Mucosa of descending colon (tissue), 3 donors: ENCODE measurements at regions not wholly inside any gene's neighbourhood (a gene's known extent, or its start where the extent isn't known, plus 50 kb on each side); places are given as distances from the start of the nearest gene placed in this dataset.

Experiments
- ATAC-seq: fragments of 200-7000 bp; cut with Tn5 transposase; one replicate; pipeline ENCODE4 v1.9.1; 2020; ENCODE audit warnings: mild to moderate bottlenecking, moderate library complexity
- DNase-seq, 3 donors: peaks; one replicate each; pipeline ENCODE4 v3.0.0-alpha.2; 2020
- H3K36me3 ChIP-seq: fragments of 200-600 bp; one replicate; pipeline ENCODE4 v1.8.0; 2021; ENCODE audit warnings: low read depth, mild to moderate bottlenecking
- H3K4me1 ChIP-seq: fragments of 200-600 bp; one replicate; pipeline ENCODE4 v1.8.0; 2021; ENCODE audit warnings: low read depth, mild to moderate bottlenecking
- H3K4me3 ChIP-seq: fragments of 200-600 bp; one replicate; pipeline ENCODE4 v1.8.0; 2021; ENCODE audit warnings: mild to moderate bottlenecking
- H3K9me3 ChIP-seq: fragments of 200-600 bp; one replicate; pipeline ENCODE4 v1.8.0; 2021; ENCODE audit warnings: mild to moderate bottlenecking
- CTCF ChIP-seq: fragments of 200-600 bp; IDR thresholded peaks from one replicate; pipeline ENCODE4 v1.8.0; 2022; ENCODE audit warnings: antibody characterized with exemption, mild to moderate bottlenecking
- intact Hi-C, 2 donors: fragments of 100-400 bp; cut with DNase I in 1 of 2; cut with micrococcal nuclease in 1 of 2; formaldehyde crosslinking; loops; one replicate each; pipeline versions ENCODE4 v1.11.0 to v1.11.1; 2022; cut with DNase I, micrococcal nuclease
- donor health status: DM: no; HTN: no; CAD: no; lungs with moderate emphysema.
- donor health status: DM: no; HTN: no; CAD: no.
- donor health status: DM: no; HTN: yes; CAD: no.

- DNase-seq = no peak
- H3K36me3 ChIP-seq = no peaks in the 10 kb centered on the region
- H3K4me1 ChIP-seq = no peaks in the 10 kb centered on the region
- ATAC-seq = no peak
- no peak overlapping the region for H3K4me3 ChIP-seq
- no peaks in the 10 kb centered on the region for H3K9me3 ChIP-seq
- no peak for TF ChIP-seq CTCF
- intact Hi-C loops = no loop called here
Measured at GRCh38 chr4:35925806-35926205, 318.5 kb downstream of the ARAP2 start.

GRCh38 chr4:35926788-35927187 is 317.5 kb downstream of the ARAP2 start:
- no peak overlapping the region for H3K4me3 ChIP-seq
- H3K36me3 ChIP-seq = no peaks in the 10 kb centered on the region
- intact Hi-C loops = no loop called here
- H3K9me3 ChIP-seq = no peaks in the 10 kb centered on the region
- no peak for ATAC-seq
- no peak for TF ChIP-seq CTCF
- no peaks in the 10 kb centered on the region for H3K4me1 ChIP-seq
- no peak for DNase-seq

- ATAC-seq (no peak), DNase-seq (no peak)
- Histone ChIP-seq H3K4me3 (no peak overlapping the region), H3K36me3 (no peaks in the 10 kb centered on the region), H3K4me1 (no peaks in the 10 kb centered on the region), H3K9me3 (no peaks in the 10 kb centered on the region)
- intact Hi-C loops = no loop called here
- TF ChIP-seq CTCF = no peak
Measured at GRCh38 chr4:35933901-35934300, 310.4 kb downstream of the ARAP2 start.

GRCh38 chr4:35934320-35934981 is 309.9 kb downstream of the ARAP2 start:
- no peaks in the 10 kb centered on the region for H3K4me1 ChIP-seq
- TF ChIP-seq CTCF = peak; percentile 22
- H3K9me3 ChIP-seq = no peaks in the 10 kb centered on the region
- no peak for ATAC-seq
- H3K4me3 ChIP-seq = no peak overlapping the region
- no peaks in the 10 kb centered on the region for H3K36me3 ChIP-seq
- intact Hi-C loops = no loop called here
- DNase-seq = no peak

- Histone ChIP-seq H3K4me1 (no peaks in the 10 kb centered on the region), H3K36me3 (no peaks in the 10 kb centered on the region), H3K9me3 (no peaks in the 10 kb centered on the region), H3K4me3 (no peak overlapping the region)
- DNase-seq = no peak
- no peak for ATAC-seq
- TF ChIP-seq CTCF = no peak
- intact Hi-C loops = no loop called here
Measured at GRCh38 chr4:35938936-35939335, 305.4 kb downstream of the ARAP2 start.

- no peaks in the 10 kb centered on the region for H3K36me3 ChIP-seq
- no peak for TF ChIP-seq CTCF
- intact Hi-C loops = no loop called here
- H3K4me3 ChIP-seq = no peak overlapping the region
- no peak for DNase-seq
- ATAC-seq = no peak
- H3K4me1 ChIP-seq = no peaks in the 10 kb centered on the region
- no peaks in the 10 kb centered on the region for H3K9me3 ChIP-seq
Measured at GRCh38 chr4:35939751-35940150, 304.6 kb downstream of the ARAP2 start.
